NCI-H446 (cell line): ENCODE measurements at regions not wholly inside any gene's neighbourhood (a gene's known extent, or its start where the extent isn't known, plus 50 kb on each side); places are given as distances from the start of the nearest gene placed in this dataset.

Experiments used
- DNase-seq, 2 experiments: peaks; one replicate each; lab custom pipeline; 2025; lab: John Stamatoyannopoulos, UW

DNA sequence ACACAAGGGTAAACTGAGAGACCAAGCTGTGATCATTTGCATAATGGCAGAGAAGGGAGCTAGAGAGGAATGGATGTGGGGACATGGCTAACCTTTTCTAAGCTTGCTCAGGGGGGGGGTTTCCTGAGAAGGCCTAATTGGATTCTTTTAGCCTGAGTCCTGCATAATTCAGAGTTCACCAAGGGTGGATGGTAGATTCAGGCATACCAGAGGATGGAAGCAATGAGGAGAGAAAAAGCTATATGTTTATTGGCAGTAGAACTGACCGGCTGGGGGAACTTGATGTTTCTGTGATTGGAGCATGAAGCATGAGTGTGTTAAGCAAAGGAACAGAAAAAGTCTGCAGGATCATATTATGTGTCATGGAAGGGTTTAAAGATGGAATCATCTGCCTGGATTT, 65.9 kb upstream of the KLF12 start:
- no peak for DNase-seq

DNA sequence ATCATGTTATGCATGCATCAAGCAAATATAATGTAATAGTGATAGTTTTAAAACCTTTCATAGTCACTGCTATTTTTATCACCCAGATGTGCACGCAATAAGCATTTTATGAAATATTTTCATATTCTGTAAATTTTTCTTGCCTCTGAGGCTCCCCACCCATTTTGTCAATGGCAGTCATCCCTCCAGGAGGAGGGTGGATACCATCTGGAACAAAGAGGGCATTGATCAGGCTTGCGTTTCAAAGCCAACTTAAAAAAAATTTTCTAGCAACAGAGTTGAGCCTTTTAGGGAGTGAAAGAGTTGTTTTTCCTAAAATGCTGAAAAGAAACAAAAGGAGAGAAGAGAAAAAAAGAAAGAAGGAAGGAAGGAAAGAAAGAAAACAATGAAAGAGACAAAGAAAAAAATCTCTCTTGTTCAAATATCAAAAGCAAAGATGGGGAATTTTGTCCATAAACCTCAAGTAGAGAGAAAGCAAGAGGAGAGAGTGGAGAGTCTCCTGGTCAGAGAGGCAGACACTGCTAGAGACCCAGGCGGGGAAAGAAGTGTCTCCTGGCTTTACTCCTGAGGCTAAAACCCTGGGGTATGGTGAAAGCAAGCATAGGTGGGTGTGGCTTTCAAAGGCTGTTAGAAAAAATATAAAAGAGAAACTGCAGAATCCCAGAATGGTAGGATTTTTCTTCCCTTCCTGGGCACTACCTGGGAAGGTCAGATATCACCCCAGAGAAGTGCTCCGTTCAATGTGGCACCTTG, 63.6 kb upstream of the KLF12 start:
- no peak for DNase-seq

DNA sequence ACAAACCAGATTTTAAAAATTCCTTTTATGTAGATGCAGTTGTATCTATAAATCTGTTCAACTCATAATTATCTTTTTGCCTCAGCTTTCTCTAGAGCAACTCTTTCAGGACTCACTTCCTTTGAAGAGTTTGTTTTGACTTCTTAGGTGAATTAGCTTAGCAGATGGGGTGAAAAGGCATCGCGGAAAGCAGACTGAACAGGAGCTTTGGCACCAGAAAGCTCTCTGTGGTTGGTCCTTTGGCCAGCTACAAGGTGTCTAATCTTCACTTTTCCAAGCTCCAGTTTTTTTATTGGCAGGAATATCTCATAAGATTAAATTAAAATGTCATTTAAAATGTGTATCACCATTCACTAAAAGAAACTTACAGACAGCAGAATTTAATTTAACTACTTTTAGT, 60.6 kb upstream of the KLF12 start:
- no peak for DNase-seq

DNA sequence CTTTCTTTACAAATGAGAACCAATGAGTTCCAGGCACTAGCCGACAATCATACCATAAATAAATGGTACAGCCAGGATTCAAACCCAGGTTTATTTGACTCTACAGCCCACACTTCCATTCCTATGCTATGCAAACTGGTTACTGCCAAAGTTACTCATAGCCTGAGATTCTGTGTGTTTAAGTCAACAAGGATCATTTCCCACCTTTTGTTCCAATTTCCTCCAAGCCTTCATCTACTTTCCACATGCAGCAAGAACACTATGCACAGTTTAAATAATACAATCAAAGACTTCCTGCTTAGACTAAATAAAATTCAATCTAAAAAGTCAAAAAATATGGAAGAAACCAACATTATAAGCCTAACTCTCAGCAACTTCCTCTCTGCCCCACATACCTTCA, 59.2 kb upstream of the KLF12 start:
- DNase-seq = no peak

DNA sequence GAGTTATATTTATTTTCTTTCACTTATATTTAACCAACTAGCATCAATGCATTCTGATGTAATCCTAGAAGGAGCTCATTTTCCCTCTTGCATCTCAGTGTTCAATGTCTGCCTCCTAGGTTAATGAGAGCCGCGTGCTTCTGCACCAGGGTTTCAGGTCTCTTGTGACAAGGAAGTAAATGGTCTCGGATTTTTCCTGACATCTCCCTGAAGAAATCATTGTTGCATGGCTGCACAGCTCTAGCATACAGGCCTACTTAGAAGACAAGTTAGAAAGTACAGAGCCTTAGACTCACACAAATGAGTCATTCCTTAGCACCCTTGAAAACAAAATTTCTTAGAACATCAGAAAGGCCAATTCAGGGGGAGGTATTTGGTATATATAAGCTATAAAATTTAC, 57.2 kb upstream of the KLF12 start:
- no peak for DNase-seq

DNA sequence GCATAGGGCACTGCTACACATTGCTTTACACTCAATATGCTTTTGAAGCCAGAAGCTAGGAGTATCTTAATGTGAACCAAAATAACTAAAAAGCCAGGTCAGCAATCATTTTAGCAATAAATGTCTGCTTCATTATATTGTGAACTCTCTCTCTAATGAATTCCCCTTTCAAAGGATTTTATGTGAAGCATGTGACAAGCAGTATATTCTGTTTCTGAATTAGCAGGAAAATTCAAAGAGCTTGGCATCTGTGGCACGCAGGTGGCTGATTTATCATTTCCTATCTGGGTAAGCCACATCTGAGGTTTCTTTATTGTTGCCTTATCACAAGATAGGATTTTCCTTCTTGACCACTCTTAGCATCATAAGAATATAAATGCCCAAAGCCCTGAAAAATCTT, 56.8 kb upstream of the KLF12 start:
- DNase-seq = no peak

DNA sequence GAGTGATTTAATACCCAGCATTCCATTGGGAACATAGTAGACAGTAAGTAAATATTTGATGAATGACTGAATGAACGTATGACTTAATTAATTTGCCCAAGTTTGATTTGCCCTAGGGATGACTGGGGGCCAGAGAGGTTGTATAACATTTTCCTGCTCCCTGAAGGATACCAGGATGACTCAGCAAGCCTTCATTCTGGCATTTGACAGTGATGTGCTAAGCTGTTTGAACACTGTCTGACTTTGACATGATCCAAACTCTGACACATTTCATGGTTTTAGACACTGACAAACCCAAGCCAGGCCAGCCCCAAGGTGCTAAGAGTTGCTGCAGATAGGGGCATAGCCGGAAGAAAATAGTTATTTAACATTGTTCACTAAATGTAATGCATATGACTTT, 53.4 kb upstream of the KLF12 start:
- no peak for DNase-seq

DNA sequence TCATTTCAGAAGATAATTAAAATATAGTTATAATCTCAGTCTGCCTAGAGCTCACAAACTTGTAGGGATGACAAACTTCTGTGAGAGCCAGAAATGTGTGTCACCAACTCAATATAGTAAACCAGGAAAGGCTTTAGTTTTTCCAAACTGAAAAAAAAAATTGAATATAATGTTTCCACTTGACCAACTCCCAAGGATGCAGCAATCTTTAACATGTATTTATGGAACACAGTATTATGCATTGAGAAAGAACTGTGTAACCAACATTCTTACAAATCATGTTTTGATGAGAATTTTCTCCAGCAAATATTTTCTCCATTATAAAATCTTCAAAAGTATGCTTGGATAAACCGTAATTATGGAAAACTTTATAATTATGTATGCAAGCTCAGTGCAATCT, 50.1 kb upstream of the KLF12 start:
- no peak for DNase-seq
